GM23338 (cell line): ENCODE measurements at regions not wholly inside any gene's neighbourhood (a gene's known extent, or its start where the extent isn't known, plus 50 kb on each side); places are given as distances from the start of the nearest gene placed in this dataset.
"Not testable (repeated sequence)": the region's sequence is repeated elsewhere in the genome, so short reads cannot be mapped to it uniquely, and the experiment has no call there.

Experiments
- ATAC-seq: fragments of 200-7000 bp; cut with Tn5 transposase; 3 replicates; pipeline ENCODE4 v1.9.1; 2020
- DNase-seq: peaks from one replicate; pipeline ENCODE4 v3.0.0-alpha.2; 2015; ENCODE audit warnings: low spot score
- H2AFZ ChIP-seq: fragments of 200-600 bp; sonication (generic); 2 replicates; pipeline ENCODE4 v1.8.0; 2016; ENCODE audit warnings: antibody characterized with exemption, mild to moderate bottlenecking, moderate library complexity
- H3F3A ChIP-seq: fragments of 200-600 bp; sonication (generic); replicated peaks from 2 replicates; pipeline ENCODE4 v1.8.0; 2017; ENCODE audit warnings: antibody characterized with exemption, mixed run types, low read depth
- H3K27ac ChIP-seq: fragments of 200-600 bp; sonication (generic); 2 replicates; pipeline ENCODE4 v1.6.1; 2016; ENCODE audit warnings: low read depth
- H3K27me3 ChIP-seq: fragments of 200-600 bp; sonication (generic); 2 replicates; pipeline ENCODE4 v1.8.0; 2016; ENCODE audit warnings: mild to moderate bottlenecking, mixed run types, moderate library complexity; ENCODE audit not compliant: insufficient read depth
- H3K36me3 ChIP-seq: fragments of 200-600 bp; sonication (generic); 2 replicates; pipeline ENCODE4 v1.8.0; 2016; ENCODE audit warnings: mild to moderate bottlenecking; ENCODE audit not compliant: insufficient read depth
- H3K4me1 ChIP-seq: fragments of 200-600 bp; sonication (generic); 2 replicates; pipeline ENCODE4 v1.8.0; 2016; ENCODE audit warnings: mild to moderate bottlenecking, moderate library complexity; ENCODE audit not compliant: insufficient read depth
- H3K4me2 ChIP-seq: fragments of 200-600 bp; sonication (generic); 2 replicates; pipeline ENCODE4 v1.7.1; 2017; ENCODE audit warnings: mixed run types
- H3K4me3 ChIP-seq: fragments of 200-600 bp; sonication (generic); 2 replicates; pipeline ENCODE4 v1.6.1; 2016; ENCODE audit warnings: mixed run types
- H3K79me2 ChIP-seq: fragments of 200-600 bp; sonication (generic); replicated peaks from 2 replicates; pipeline ENCODE4 v1.8.0; 2017; ENCODE audit warnings: mild to moderate bottlenecking; ENCODE audit not compliant: insufficient read depth
- H3K9me2 ChIP-seq: fragments of 200-600 bp; sonication (generic); 2 replicates; pipeline ENCODE4 v1.8.0; 2017; ENCODE audit not compliant: insufficient read depth
- H4K20me1 ChIP-seq: fragments of 200-600 bp; sonication (generic); replicated peaks from 2 replicates; pipeline ENCODE4 v1.8.0; 2017; ENCODE audit warnings: mild to moderate bottlenecking; ENCODE audit not compliant: insufficient read depth
- H3K27ac Mint-ChIP-seq: 2 replicates; pipeline ENCODE4 v1.8.0; 2020; ENCODE audit warnings: inconsistent platforms, mild to moderate bottlenecking, moderate library complexity, mixed read lengths
- H3K27me3 Mint-ChIP-seq: 3 replicates; pipeline ENCODE4 v1.8.0; 2022; ENCODE audit warnings: low read depth, mild to moderate bottlenecking, moderate library complexity, mixed read lengths, inconsistent platforms; ENCODE audit not compliant: insufficient read depth, poor library complexity
- H3K36me3 Mint-ChIP-seq: 3 replicates; pipeline ENCODE4 v1.8.0; 2021; ENCODE audit warnings: low read depth, mild to moderate bottlenecking, inconsistent platforms, moderate library complexity, mixed read lengths
- H3K4me1 Mint-ChIP-seq: 3 replicates; pipeline ENCODE4 v1.8.0; 2020; ENCODE audit warnings: mild to moderate bottlenecking, inconsistent platforms, mixed read lengths
- H3K4me3 Mint-ChIP-seq: 3 replicates; pipeline ENCODE4 v1.8.0; 2021; ENCODE audit warnings: moderate library complexity, mild to moderate bottlenecking, inconsistent platforms, mixed read lengths
- H3K9me3 Mint-ChIP-seq: 3 replicates; pipeline ENCODE4 v1.8.0; 2020; ENCODE audit warnings: moderate library complexity, mild to moderate bottlenecking, inconsistent platforms, mixed read lengths
- CREB1 ChIP-seq: fragments of 250-450 bp; sonication (Bioruptor Pico); IDR thresholded peaks from 2 replicates; pipeline ENCODE4 v1.5.0; 2020; ENCODE audit warnings: low read depth, mild to moderate bottlenecking, moderate library complexity
- CTCF ChIP-seq, 2 experiments: fragments of 200-600 bp in 1 of 2; sonication (generic) in 1 of 2; conservative IDR thresholded peaks; 2 replicates each; pipeline versions ENCODE4 v1.5.1 to v1.6.1; 2016 to 2017; ENCODE audit warnings: antibody characterized with exemption in 2 of 2, low read depth in 2 of 2, mild to moderate bottlenecking in 2 of 2, moderate library complexity in 1 of 2
- NANOG ChIP-seq: IDR thresholded peaks from 2 replicates; pipeline ENCODE4 v1.6.1; 2016; ENCODE audit warnings: antibody characterized with exemption, borderline replicate concordance
- POLR2AphosphoS5 ChIP-seq: IDR thresholded peaks from 2 replicates; pipeline ENCODE4 v1.6.1; 2016; ENCODE audit warnings: antibody characterized with exemption, low read depth
- ZNF462 ChIP-seq: fragments of 250-450 bp; sonication (Bioruptor Pico); IDR thresholded peaks from 2 replicates; pipeline ENCODE4 v1.5.0; 2020; ENCODE audit warnings: mild to moderate bottlenecking, moderate library complexity

- Histone ChIP-seq H3F3A (no peaks in the 10 kb centered on the region), H3K27ac (no peak overlapping the region), H3K4me3 (no peak overlapping the region), H3K36me3 (no peaks in the 10 kb centered on the region), H3K27me3 (no peaks in the 10 kb centered on the region), H3K79me2 (no peaks in the 10 kb centered on the region), H2AFZ (no peak overlapping the region), H4K20me1 (no peaks in the 10 kb centered on the region), H3K4me1 (0 out of 2 replicates have a peak, but pooled peaks cover 4% of the 10 kb centered on the region), H3K9me2 (no peaks in the 10 kb centered on the region), H3K4me2 (no peak overlapping the region)
- Mint-ChIP-seq H3K27ac (no peak overlapping the region), H3K36me3 (peaks cover 15% of the 10 kb centered on the region; the same call in 2 of the 3 replicates), H3K27me3 (peaks cover 3% of the 10 kb centered on the region), H3K4me3 (no peak overlapping the region), H3K9me3 (peaks cover 21% of the 10 kb centered on the region), H3K4me1 (peaks cover 9% of the 10 kb centered on the region)
- DNase-seq (no peak), ATAC-seq (no peak)
- no peak for TF ChIP-seq NANOG
Observed at GRCh38 chr6:82494367-82494766, 130.8 kb downstream of the TPBG start.

- H3K4me2 ChIP-seq, H3K27ac ChIP-seq, H3K27ac Mint-ChIP-seq, H3K27me3 Mint-ChIP-seq, DNase-seq, H3K4me1 Mint-ChIP-seq, H3K36me3 Mint-ChIP-seq, H3K9me2 ChIP-seq, H3K4me3 ChIP-seq, H3K79me2 ChIP-seq, H2AFZ ChIP-seq, ATAC-seq, H3K4me1 ChIP-seq, H3K36me3 ChIP-seq, H3F3A ChIP-seq, H4K20me1 ChIP-seq, H3K4me3 Mint-ChIP-seq, H3K27me3 ChIP-seq: not testable (repeated sequence)
- peaks cover 27% of the 10 kb centered on the region for H3K9me3 Mint-ChIP-seq
Observed at GRCh38 chr6:82501901-82502300, 138.3 kb downstream of the TPBG start.

GRCh38 chr6:82506526-82506925 is 142.9 kb downstream of the TPBG start:
- peak; percentile 50; the same call in 2 of the 3 replicates for ATAC-seq
- TF ChIP-seq CREB1: no peak
- TF ChIP-seq POLR2AphosphoS5: no peak
- TF ChIP-seq ZNF462 (CRISPR knock-in tag): peak; percentile 69; the same call in 1 of the 2 replicates
- TF ChIP-seq CTCF (conservative IDR thresholded peaks at IDR 0.05; ENCODE audit: low read depth in 2 of 2): no peak
- peaks cover 7% of the 10 kb centered on the region; the same call in 1 of the 2 replicates for H3K4me1 ChIP-seq
- H3K4me1 Mint-ChIP-seq: peaks cover 12% of the 10 kb centered on the region
- H3K4me3 ChIP-seq: no peak overlapping the region
- H3K36me3 ChIP-seq: no peaks in the 10 kb centered on the region
- H3K27ac ChIP-seq: no peak overlapping the region
- H3F3A ChIP-seq: no peaks in the 10 kb centered on the region
- no peak overlapping the region for H3K4me3 Mint-ChIP-seq
- 0 out of 2 replicates have a peak, but pooled peaks cover 2% of the 10 kb centered on the region for H3K9me2 ChIP-seq
- peaks cover 17% of the 10 kb centered on the region; the same call in 2 of the 3 replicates for H3K9me3 Mint-ChIP-seq
- H3K36me3 Mint-ChIP-seq: peaks cover 6% of the 10 kb centered on the region; the same call in 1 of the 3 replicates
- H3K27me3 ChIP-seq: no peaks in the 10 kb centered on the region
- 0 out of 2 replicates have a peak overlapping the region, but pooled peaks have one; percentile 11 for H3K4me2 ChIP-seq
- H3K27ac Mint-ChIP-seq: peak overlapping the region; percentile 46; the same call in 1 of the 2 replicates
- H2AFZ ChIP-seq: no peak overlapping the region
- H3K79me2 ChIP-seq: no peaks in the 10 kb centered on the region
- DNase-seq: peak; percentile 20
- H4K20me1 ChIP-seq: no peaks in the 10 kb centered on the region
- H3K27me3 Mint-ChIP-seq: peaks cover 2% of the 10 kb centered on the region
